Activated CD8-positive, alpha-beta memory T cell treated with anti-CD3 and anti-CD28 coated beads, Interleukin-2, amount 50 U/mL, for 24 hours (primary cell): ENCODE measurements at regions not wholly inside any gene's neighbourhood (a gene's known extent, or its start where the extent isn't known, plus 50 kb on each side); places are given as distances from the start of the nearest gene placed in this dataset.

Source experiments
- DNase-seq: peaks from one replicate; pipeline ENCODE4 v3.0.0-alpha.2; 2020; ENCODE audit errors: extremely low read depth

DNA sequence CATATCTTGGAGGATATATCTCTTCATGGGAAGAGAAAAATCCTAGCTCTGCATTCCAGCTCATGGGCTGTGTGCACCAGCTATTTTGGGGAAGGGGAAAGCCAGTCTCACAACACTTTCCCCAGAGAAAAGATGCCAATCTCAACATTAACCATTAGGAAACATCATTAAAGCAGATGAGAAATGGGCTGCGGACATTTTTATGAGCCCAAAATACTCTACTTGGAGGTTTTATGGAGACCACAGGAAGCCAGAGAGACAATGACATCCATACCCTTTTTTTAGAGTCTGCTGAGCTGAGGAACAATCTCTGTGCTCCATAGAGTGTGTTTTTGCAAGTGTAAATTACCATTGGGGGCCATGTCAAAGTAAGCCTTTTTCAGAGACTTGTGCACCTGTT, 213.7 kb downstream of the TRIB2 start:
- DNase-seq: no peak

- no peak for DNase-seq
Measured at GRCh38 chr2:12931186-12931844, 214.6 kb downstream of the TRIB2 start.

DNA sequence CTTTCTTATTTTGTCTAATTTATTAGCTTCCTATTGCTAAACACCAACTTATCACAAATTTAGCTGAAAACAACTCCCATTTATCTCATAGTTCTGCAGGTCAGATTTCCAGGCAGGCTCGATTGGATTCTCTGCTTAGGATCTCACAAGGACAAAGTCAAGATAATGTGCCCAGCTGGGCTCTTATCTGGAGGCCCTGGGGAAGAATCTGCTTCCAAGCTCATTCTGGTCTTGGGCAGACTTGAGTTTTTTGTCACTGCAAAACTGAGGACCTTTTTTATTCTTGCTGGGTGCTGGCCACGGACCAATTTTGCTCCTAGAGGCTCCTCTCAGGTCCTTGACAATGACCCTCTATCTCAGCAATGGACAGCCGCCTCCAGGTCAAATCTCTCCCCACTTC, 215.5 kb downstream of the TRIB2 start:
- no peak for DNase-seq

GRCh38 chr2:12934146-12934756, 217.5 kb downstream of the TRIB2 start:
- DNase-seq: no peak

- DNase-seq: no peak
Measured at GRCh38 chr2:12935222-12935621, 218.5 kb downstream of the TRIB2 start.

GRCh38 chr2:12935796-12936195, 219.1 kb downstream of the TRIB2 start:
- DNase-seq: no peak

DNA sequence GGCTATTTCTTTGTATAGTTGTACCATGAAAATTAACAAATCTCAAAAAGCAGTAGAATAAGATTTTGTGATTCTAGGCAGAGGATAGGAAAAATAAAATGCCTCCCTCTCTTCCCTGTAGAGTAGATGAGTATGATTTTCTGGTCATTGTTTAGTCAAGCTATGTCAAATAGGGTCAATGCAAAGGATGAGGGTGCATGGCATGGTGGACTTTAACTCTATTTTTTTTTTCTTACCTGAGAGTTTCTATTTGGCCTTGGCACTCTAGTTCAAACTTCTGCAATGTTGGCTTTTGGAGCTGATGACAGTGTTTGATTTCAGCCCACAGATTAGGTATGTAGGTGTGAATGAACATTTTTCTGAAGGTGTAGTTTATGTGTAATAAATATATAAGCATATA, 224.5 kb downstream of the TRIB2 start:
- no peak for DNase-seq

DNA sequence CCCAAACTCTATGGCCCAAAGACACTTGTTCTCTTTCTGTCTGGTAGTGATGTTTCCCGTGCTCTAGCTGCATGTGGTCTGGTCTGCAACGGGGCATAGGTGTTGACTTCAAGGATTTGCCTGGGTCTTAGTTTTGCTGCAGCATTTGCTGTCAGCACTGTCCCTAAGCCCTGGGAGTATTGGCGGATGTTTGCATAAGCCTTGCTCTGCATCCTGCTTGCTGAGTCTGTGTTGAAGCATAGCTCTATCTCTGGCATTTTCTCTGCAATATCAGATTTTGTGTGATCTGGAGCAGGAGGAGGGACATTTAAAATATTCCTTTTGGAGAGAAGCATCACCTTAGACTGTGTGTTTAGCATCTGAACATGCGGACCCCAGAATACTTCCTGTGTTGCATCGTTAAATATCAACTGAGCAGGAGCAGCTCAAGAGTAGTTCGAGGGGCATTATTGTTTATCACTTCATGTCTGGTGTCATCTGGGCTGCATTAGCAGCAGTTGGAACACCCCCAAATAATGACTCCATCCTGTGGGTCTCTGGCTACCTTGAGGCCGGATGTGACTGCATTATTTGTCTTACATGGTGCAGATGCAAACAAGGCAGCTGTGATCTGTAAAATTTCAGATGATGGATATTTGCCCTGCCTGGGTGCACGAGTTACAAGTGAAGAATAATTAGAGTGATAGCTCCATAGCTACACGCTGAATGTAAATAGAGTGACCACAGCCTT, 231.7 kb downstream of the TRIB2 start:
- DNase-seq: no peak

- no peak for DNase-seq
Measured at GRCh38 chr2:12948961-12949353, 232.2 kb downstream of the TRIB2 start.

DNA sequence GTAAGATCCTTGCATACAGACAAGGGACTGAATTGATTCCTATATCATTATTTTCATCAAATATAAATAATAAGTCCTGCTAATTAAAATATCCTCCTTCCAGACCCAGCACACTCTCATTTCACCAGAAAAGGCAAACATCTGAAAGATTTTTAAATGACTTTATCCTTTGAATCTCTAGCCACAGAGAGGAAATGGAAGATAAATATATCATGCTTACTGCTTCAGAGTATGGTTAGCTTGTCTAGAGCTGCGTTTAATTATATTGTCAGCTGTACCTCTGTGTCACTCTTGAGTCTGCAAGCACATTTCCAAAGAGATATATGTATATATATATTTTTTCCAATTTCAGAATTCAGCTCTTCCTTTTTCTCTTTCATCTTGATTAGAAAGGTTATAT, 232.7 kb downstream of the TRIB2 start:
- DNase-seq: no peak

GRCh38 chr2:12950174-12950573, 233.4 kb downstream of the TRIB2 start:
- DNase-seq: no peak

DNA sequence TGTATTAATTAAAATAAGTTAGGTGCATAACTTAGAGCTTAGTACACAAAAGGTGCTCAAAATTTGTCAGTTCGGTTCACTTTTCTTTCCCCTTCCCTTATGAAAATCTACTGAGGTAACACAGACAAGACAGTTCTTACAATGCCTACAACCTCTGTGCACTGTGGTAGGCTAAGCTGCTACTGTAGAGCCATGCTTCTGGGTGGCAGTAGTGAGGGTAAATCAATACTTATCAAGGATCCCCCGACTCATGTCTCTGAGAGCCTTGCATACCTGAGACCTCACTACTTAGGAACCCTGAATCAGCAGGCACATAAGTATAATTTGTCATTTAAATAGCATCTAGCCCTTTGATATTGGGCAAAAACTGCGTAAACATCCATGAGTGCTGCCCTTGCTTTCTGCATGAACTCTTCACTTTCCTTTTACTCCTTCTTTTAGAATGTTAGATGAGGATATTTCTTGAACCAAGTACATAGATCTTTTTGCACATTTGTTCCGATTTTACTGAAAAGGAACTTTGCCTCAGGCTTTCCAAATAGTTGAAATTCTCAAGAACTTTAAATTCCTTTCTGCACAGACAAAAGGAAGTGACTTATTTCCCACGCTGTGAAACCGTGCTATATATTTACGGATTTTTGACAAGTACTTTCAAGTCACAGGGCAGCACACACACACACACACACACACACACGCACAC, 234.4 kb downstream of the TRIB2 start:
- DNase-seq: no peak

GRCh38 chr2:12951657-12951973, 234.9 kb downstream of the TRIB2 start:
- DNase-seq: no peak

DNA sequence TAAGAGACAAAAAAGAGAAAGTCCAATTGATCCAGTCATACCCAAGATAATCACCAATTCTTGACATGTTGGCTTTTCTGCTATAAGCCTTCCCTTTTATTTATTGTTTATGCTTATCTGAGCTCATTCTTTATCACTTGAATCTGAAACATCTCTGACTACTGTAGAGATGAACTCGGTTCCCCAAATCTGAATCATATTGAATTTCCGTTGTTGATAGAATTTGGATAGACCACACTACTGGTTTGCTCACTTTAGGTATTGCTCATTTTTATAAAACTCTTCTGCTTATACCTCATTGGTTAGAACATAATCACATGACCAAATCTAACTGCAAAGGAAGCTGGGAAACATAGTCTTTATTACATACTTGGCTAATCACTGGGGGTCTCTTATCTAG, 236.9 kb downstream of the TRIB2 start:
- DNase-seq: no peak

- DNase-seq: no peak
Measured at GRCh38 chr2:12955864-12956263, 239.1 kb downstream of the TRIB2 start.

DNA sequence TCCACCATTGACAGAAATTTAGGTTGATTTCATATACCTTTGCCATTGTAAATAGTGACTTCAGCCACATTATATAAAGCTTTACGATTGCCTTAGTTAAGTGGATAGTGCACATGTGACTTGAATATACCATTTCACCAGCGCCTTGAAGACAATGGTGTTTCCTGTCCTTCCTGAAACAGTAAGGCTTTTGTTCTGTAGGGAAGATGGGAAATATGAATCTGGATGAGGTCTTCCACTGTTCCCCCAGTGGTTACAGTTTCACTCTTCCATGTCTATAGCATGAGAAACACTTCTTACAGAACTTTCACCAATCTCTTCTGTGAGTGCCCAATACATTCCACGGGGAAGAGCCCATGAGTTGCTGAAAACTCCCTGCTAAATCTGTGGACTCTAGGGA, 240.5 kb downstream of the TRIB2 start:
- no peak for DNase-seq

GRCh38 chr2:12959935-12960334, 243.2 kb downstream of the TRIB2 start:
- no peak for DNase-seq

- DNase-seq: no peak
Measured at GRCh38 chr2:12960671-12961070, 243.9 kb downstream of the TRIB2 start.

- no peak for DNase-seq
Measured at GRCh38 chr2:12964904-12965539, 248.3 kb downstream of the TRIB2 start.

- no peak for DNase-seq
Measured at GRCh38 chr2:12965540-12966269, 249.0 kb downstream of the TRIB2 start.

DNA sequence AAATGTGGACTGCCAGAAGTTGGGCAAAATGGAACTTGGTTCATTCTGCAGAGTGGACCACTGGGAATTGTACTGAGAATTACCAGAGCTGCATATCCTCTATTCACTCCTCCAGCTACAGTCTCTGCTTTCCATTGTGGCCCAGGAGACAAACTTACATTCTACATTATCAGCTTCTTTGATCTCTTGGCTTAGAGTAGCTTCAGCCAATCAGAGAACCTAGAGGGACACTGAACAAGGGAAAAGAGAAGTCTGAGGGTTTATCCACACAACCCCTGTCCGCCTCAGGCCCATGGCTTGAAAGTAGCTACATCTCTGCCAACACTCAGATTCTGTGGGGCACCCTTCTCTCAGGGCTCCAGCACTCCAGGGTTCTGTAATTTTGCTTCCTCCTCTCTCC, 251.1 kb downstream of the TRIB2 start:
- DNase-seq: no peak

DNA sequence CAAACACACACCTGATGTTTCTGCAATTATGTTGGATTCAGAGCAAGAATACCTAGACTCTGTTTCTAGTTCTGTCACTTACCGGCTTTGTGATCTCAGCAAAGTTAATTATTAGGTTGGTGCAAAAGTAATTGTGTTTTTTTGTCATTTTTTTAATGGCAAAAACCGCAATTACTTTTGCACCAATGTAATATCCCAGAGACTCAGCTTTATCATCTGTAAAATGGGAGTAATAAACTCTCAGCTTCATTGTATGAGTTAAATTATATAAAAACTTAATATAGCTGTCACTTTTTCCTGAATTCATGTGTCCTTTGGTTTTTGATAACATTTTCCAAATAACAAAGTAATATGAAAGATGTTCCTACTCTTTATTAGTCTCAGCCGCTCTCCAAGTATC, 251.7 kb downstream of the TRIB2 start:
- no peak for DNase-seq
